ENCODE measurements at regions not wholly inside any gene's neighbourhood (a gene's known extent, or its start where the extent isn't known, plus 50 kb on each side); places are given as distances from the start of the nearest gene placed in this dataset.

DNA sequence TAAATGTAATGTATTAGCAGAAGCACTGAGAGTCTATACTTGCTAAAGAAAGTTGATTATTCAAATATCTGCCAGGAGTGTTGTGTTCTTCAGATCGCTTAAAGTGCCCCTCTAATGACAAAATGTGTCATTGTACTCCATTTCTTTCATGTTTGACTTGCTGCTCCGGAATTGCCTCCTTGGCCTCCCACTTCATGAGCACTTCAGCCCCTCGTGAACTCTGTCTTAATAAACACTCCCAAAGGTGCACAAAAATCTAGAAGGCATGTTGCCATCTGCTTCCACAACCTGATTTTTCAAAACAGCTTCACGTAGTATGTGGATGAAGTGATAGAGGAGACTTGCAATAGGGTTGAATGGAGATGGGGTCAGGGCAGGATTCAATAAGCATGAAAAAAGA, 396.1 kb downstream of the TDRD15 start:
- no peaks in the 10 kb centered on the region for H3K36me3 Mint-ChIP-seq (ENCODE audit: insufficient read depth, unreplicated experiment)
- CTCF ChIA-PET: no interaction called here

DNA sequence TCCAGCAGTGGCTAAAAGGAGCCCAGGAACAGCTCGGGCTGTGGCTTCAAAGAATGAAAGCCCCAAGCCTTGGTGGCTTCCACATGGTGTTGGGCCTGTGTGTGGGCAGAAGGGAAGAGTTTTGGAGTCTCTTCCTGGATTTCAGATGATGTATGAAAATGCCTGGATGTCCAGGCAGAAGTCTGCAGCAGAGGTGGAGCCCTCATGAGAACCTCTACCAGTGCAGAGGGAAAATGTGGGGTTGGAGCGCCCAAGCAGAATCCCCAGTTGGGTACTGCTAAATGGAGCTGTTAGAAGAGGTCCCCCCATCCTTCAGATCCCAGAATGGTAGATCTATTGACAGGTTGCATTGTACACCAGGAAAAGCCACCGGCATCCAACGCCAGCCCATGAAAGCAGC, 412.1 kb downstream of the TDRD15 start:
- ChIA-PET CTCF (no interaction called here), POLR2A (no interaction called here)
- H3K9me3 ChIP-seq: peaks cover 21% of the 10 kb centered on the region
- Mint-ChIP-seq H3K27ac (ENCODE audit: unreplicated experiment) (no peak overlapping the region), H3K9me3 (ENCODE audit: unreplicated experiment) (peaks cover 50% of the 10 kb centered on the region), H3K36me3 (ENCODE audit: insufficient read depth, unreplicated experiment) (no peaks in the 10 kb centered on the region), H3K4me1 (ENCODE audit: low read depth, unreplicated experiment) (no peaks in the 10 kb centered on the region), H3K4me3 (ENCODE audit: unreplicated experiment) (no peak overlapping the region), H3K27me3 (ENCODE audit: insufficient read depth, unreplicated experiment) (peaks cover under 1% of the 10 kb centered on the region)
- no TSS peak for BruUV-seq (replicated peaks)
- intact Hi-C loops (cut with micrococcal nuclease; ENCODE audit: unreplicated experiment): no loop called here
- no peaks in the 10 kb centered on the region for H3K27me3 ChIP-seq (replicated peaks; ENCODE audit: control insufficient read depth, insufficient read depth, low read length)
- no peak for DNase-seq
- no peak overlapping the region for H3K4me3 ChIP-seq (ENCODE audit: low read depth, low read length)
- TF ChIP-seq CTCF (IDR thresholded peaks at IDR 0.05; ENCODE audit: insufficient read depth in 1 of 2, low read depth in 1 of 2, low read length in 1 of 2, severe bottlenecking in 1 of 2, unreplicated experiment in 1 of 2): no peak
- no peaks in the 10 kb centered on the region for H3K4me1 ChIP-seq
- H3K36me3 ChIP-seq (ENCODE audit: control insufficient read depth, insufficient read depth, low read length): no peaks in the 10 kb centered on the region

More for the DNA sequence above, 396.1 kb downstream of the TDRD15 start:
- no peaks in the 10 kb centered on the region for H3K4me1 Mint-ChIP-seq (ENCODE audit: low read depth, unreplicated experiment)
- Histone ChIP-seq H3K4me1 (no peaks in the 10 kb centered on the region), H3K27me3 (replicated peaks; ENCODE audit: control insufficient read depth, insufficient read depth, low read length) (no peaks in the 10 kb centered on the region), H3K36me3 (ENCODE audit: control insufficient read depth, insufficient read depth, low read length) (no peaks in the 10 kb centered on the region), H3K9me3 (no peaks in the 10 kb centered on the region), H3K4me3 (ENCODE audit: low read depth, low read length) (no peak overlapping the region)
- TF ChIP-seq CTCF (IDR thresholded peaks at IDR 0.05; ENCODE audit: insufficient read depth in 1 of 2, low read depth in 1 of 2, low read length in 1 of 2, severe bottlenecking in 1 of 2, unreplicated experiment in 1 of 2): no peak
- no peaks in the 10 kb centered on the region for H3K27me3 Mint-ChIP-seq (ENCODE audit: insufficient read depth, unreplicated experiment)
- no peak overlapping the region for H3K4me3 Mint-ChIP-seq (ENCODE audit: unreplicated experiment)
- no peak overlapping the region for H3K27ac Mint-ChIP-seq (ENCODE audit: unreplicated experiment)
- intact Hi-C loops (cut with micrococcal nuclease; ENCODE audit: unreplicated experiment): no loop called here
- POLR2A ChIA-PET: no interaction called here
- peaks cover 2% of the 10 kb centered on the region for H3K9me3 Mint-ChIP-seq (ENCODE audit: unreplicated experiment)
- DNase-seq: no peak
- no TSS peak for BruUV-seq (replicated peaks)

DNA sequence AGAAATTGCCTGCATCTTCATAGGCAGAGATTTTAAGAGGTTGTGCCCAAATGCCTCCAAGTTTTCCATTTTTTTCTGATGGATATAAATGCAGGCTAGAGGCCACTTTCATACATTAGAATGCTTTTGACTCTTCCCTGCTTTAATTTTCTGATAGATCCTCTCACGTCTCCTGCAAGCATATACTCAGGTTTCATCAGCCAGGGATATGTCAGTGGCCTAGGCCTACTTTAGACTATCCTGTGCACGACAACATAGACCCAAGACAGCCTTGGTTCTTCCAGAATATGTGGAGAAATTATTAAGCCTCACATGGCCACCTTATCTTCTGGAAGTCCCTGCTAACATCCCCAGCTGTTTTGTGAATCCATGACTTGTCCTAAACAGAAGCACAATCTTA, 415.9 kb downstream of the TDRD15 start:
- H3K27ac Mint-ChIP-seq (ENCODE audit: unreplicated experiment): no peak overlapping the region
- POLR2A ChIA-PET: no interaction called here
- CTCF ChIA-PET: no interaction called here

More for the DNA sequence above, 415.9 kb downstream of the TDRD15 start:
- H3K9me3 ChIP-seq: peaks cover 14% of the 10 kb centered on the region
- no TSS peak for BruUV-seq (replicated peaks)
- no peak for DNase-seq
- H3K36me3 ChIP-seq (ENCODE audit: control insufficient read depth, insufficient read depth, low read length): no peaks in the 10 kb centered on the region
- H3K27me3 ChIP-seq (replicated peaks; ENCODE audit: control insufficient read depth, insufficient read depth, low read length): no peaks in the 10 kb centered on the region
- H3K4me1 Mint-ChIP-seq (ENCODE audit: low read depth, unreplicated experiment): no peaks in the 10 kb centered on the region
- no peak overlapping the region for H3K4me3 Mint-ChIP-seq (ENCODE audit: unreplicated experiment)
- H3K4me1 ChIP-seq: no peaks in the 10 kb centered on the region
- no peaks in the 10 kb centered on the region for H3K36me3 Mint-ChIP-seq (ENCODE audit: insufficient read depth, unreplicated experiment)
- H3K9me3 Mint-ChIP-seq (ENCODE audit: unreplicated experiment): peaks cover 40% of the 10 kb centered on the region
- H3K27me3 Mint-ChIP-seq (ENCODE audit: insufficient read depth, unreplicated experiment): no peaks in the 10 kb centered on the region
- intact Hi-C loops (cut with micrococcal nuclease; ENCODE audit: unreplicated experiment): no loop called here
- no peak overlapping the region for H3K4me3 ChIP-seq (ENCODE audit: low read depth, low read length)
- TF ChIP-seq CTCF (IDR thresholded peaks at IDR 0.05; ENCODE audit: insufficient read depth in 1 of 2, low read depth in 1 of 2, low read length in 1 of 2, severe bottlenecking in 1 of 2, unreplicated experiment in 1 of 2): no peak

All from Caco-2 (cell line).